Dermis blood vessel endothelial cell (primary cell): ENCODE measurements at regions not wholly inside any gene's neighbourhood (a gene's known extent, or its start where the extent isn't known, plus 50 kb on each side); places are given as distances from the start of the nearest gene placed in this dataset.
"Not testable (repeated sequence)": the region's sequence is repeated elsewhere in the genome, so short reads cannot be mapped to it uniquely, and the experiment has no call there.

Experiments
- DNase-seq: peaks from one replicate; pipeline ENCODE4 v3.0.0; 2010

GRCh38 chr2:11877764-11878163 lies 131.3 kb downstream of the LPIN1 start:
- no peak for DNase-seq

- not testable (repeated sequence) for DNase-seq
These were observed 138.8 kb downstream of the LPIN1 start for GRCh38 chr2:11885253-11885652.

- not testable (repeated sequence) for DNase-seq
These were observed 140.5 kb downstream of the LPIN1 start for GRCh38 chr2:11886899-11887298.

- DNase-seq = no peak
These were observed 142.8 kb downstream of the LPIN1 start for GRCh38 chr2:11889101-11889850.

- DNase-seq = no peak
These were observed 143.4 kb downstream of the LPIN1 start for GRCh38 chr2:11889854-11890253.

- DNase-seq = no peak
These were observed 144.6 kb downstream of the LPIN1 start for GRCh38 chr2:11891028-11891427.

GRCh38 chr2:11891671-11892440 lies 145.4 kb downstream of the LPIN1 start:
- no peak for DNase-seq

GRCh38 chr2:11896386-11896785 lies 150.0 kb downstream of the LPIN1 start:
- DNase-seq = no peak

GRCh38 chr2:11898576-11898975 lies 152.1 kb downstream of the LPIN1 start:
- no peak for DNase-seq

GRCh38 chr2:11899264-11899818 lies 152.9 kb downstream of the LPIN1 start:
- peak; percentile 14 for DNase-seq

- DNase-seq = not testable (repeated sequence)
These were observed 154.5 kb downstream of the LPIN1 start for GRCh38 chr2:11900891-11901290.

GRCh38 chr2:11901351-11902069 lies 155.1 kb downstream of the LPIN1 start:
- no peak for DNase-seq

GRCh38 chr2:11903085-11903606 lies 156.7 kb downstream of the LPIN1 start:
- no peak for DNase-seq

- DNase-seq = no peak
These were observed 157.6 kb downstream of the LPIN1 start for GRCh38 chr2:11904029-11904428.

- no peak for DNase-seq
These were observed 158.5 kb downstream of the LPIN1 start for GRCh38 chr2:11904941-11905340.

- no peak for DNase-seq
These were observed 160.8 kb downstream of the LPIN1 start for GRCh38 chr2:11907190-11907589.

- no peak for DNase-seq
These were observed 164.5 kb downstream of the LPIN1 start for GRCh38 chr2:11910971-11911370.

- DNase-seq = no peak
These were observed 166.5 kb downstream of the LPIN1 start for GRCh38 chr2:11912980-11913379.

GRCh38 chr2:11914455-11914854 lies 168.0 kb downstream of the LPIN1 start:
- DNase-seq = no peak

GRCh38 chr2:11915650-11916049 lies 169.2 kb downstream of the LPIN1 start:
- no peak for DNase-seq

GRCh38 chr2:11919953-11920352 lies 173.5 kb downstream of the LPIN1 start:
- DNase-seq = no peak

GRCh38 chr2:11920993-11921583 lies 174.7 kb downstream of the LPIN1 start:
- no peak for DNase-seq
